DMS53 (cell line): ENCODE measurements at regions not wholly inside any gene's neighbourhood (a gene's known extent, or its start where the extent isn't known, plus 50 kb on each side); places are given as distances from the start of the nearest gene placed in this dataset.

ENCODE experiments used
- DNase-seq: peaks from one replicate; lab custom pipeline; 2025; lab: John Stamatoyannopoulos, UW

- no peak for DNase-seq
Observed at GRCh38 chr3:41104147-41104546, 95.2 kb upstream of the CTNNB1 start.

GRCh38 chr3:41106691-41107090 is 92.6 kb upstream of the CTNNB1 start:
- DNase-seq, result no peak

DNA sequence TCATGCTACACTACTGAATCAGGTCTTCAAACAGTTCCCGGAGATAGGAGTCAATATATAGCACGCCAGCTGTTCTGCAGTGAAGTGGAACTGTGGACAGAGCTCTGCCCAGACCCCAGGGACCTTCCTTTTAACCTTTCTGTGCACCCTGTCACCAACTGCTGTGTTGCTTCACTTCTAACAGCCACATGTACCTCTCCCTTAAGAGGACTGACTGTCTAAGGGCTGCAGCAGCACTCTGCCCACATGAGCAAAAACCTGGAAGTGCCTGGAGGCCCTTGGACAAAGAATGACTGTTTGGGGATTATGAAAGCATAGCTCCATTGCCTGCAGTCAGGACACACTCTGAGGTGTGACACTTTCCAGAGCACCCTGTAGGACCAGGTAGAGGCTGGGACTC is 88.3 kb upstream of the CTNNB1 start:
- no peak for DNase-seq

DNA sequence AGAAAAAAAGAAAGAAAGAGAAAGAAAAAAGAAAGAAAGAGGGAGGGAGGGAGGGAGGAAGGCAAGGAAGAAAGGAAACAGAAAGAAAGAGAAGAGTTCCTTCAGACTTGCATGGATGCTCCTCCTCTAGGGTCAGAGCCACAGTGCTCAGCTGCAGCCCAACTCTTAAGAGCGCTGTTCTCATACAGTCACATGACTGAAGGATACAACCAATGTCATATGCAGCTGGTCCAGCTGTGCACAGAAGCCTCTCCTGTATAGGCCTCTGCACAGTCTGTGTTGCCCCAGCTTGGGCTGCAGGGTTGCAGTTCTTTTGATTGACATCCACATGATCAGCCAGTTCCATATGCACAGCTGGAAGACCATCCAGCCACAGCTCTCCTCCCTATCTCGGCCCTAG is 86.8 kb upstream of the CTNNB1 start:
- no peak for DNase-seq

GRCh38 chr3:41115069-41115468 is 84.2 kb upstream of the CTNNB1 start:
- DNase-seq, result no peak

GRCh38 chr3:41116851-41117250 is 82.5 kb upstream of the CTNNB1 start:
- DNase-seq, result no peak

- peak; percentile 87 for DNase-seq
Observed at GRCh38 chr3:41117398-41117870, 81.9 kb upstream of the CTNNB1 start.

DNA sequence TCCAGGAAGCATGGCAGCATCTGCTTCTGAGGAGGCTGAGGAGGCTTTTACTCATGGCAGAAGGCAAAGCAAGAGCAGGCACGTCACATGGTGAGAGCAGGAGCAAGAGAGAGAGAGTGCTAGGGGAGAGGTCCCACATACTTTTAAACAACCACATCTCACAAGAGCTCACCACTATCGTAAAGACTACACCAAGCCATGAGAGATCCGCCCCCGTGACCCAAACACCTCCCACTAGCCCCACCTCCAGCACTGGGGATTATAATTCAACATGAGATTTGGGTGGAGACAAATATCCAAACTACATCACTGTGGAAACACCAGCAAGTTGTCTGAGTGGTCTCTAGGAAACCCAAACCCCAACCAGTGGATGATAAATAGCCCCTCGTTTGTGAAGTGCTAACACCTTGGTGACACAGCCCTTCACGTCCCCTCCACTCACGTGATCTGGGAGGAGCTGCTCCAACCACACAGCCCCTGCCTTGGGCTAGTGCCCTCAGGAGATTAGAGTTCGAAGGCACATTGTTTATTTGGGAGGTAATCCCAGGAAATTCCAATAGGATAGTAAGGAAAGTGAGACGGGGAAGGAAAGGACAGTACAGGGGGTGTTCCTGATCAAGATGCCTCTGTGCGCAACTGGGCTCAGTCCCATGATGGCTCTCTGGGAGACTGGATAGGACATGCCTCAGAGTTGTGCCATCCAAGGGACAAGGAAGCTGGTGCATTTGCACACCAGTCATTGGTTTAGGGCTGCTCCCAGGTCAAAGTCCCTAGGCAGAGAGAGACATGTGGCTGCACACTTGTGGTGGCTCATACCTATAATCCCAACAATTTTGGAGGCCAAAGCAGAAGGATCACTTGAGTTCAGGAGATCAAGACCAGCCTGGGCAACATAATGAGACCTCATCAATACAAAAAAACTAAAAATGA is 80.6 kb upstream of the CTNNB1 start:
- no peak for DNase-seq

DNA sequence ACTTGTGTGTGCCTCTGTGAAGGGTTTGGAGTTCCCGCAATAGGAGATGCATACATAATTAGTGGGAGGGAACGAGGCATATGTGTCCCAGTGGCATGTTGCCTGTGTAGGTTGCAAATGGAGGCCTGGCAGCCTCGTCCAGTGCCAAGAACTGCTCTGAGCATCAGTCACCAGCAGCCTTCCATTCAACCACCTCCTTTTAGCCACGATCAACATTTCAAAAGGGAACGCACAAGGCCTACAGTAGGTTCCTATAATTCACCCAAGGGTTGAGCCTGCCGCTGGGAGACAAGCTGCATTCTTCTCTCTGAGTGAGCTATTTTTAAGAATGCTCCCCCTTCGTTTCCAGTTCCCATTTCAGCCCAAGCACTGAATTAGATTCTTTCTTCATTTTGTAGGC is 78.8 kb upstream of the CTNNB1 start:
- no peak for DNase-seq

DNA sequence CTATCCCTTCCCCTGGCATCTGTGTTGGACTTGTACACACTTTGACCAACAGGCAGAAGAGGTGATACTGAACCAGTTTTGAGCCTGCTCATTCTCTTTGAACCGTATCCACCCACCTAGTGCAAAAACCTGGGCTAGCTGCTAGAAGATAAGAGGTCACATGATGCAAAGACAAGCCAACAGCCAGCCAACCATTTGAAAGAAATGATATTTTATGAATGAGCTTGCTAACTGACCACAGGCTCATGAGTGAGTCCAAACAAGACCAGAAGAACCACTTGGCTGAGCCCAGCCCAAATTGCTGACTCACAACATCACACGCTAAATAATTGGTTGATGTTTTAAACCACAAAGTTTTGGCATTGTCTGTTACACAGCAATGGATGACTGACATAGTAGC is 74.0 kb upstream of the CTNNB1 start:
- no peak for DNase-seq

- DNase-seq, result no peak
Observed at GRCh38 chr3:41126472-41126871, 72.8 kb upstream of the CTNNB1 start.

DNA sequence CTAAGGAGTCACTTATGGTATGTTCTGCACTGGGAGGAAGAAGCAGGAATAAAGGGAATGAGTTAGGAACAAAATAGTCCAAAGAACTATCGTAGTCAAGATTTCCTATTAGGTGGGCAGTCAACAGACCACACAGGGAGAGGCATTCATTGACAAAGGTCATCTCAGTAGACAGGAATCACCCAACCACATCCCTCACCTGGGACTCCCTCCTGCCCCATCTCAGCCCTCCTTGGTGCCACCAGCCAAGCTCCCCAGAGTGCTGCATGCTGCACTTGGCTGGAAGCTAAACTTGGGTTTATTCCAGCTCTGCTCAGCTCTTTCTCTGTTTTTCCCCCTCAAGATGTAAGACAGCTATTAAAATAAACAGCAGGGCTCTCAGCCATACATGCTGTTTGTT is 72.3 kb upstream of the CTNNB1 start:
- DNase-seq, result no peak

- no peak for DNase-seq
Observed at GRCh38 chr3:41127414-41127813, 71.9 kb upstream of the CTNNB1 start.

- peak; percentile 1 for DNase-seq
Observed at GRCh38 chr3:41129731-41130130, 69.6 kb upstream of the CTNNB1 start.

DNA sequence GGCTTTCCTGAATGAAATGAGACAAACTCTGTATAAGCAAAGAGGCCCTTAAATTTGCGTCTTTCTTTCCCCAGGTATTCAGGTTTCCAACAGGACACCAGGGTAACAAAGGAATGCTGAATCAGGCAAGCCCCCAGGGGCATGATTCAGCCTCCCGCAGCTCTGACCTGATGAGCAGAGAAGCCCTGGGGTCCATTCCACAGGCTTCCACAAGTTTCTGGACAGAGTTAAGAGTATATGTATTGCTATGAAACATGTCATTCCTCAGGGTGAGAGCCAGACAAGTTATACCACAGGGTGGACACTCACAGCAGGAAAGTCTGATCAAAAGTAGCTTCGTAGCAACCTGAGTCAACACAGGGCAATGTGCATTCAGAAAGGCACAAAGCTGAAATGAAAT is 68.1 kb upstream of the CTNNB1 start:
- no peak for DNase-seq

DNA sequence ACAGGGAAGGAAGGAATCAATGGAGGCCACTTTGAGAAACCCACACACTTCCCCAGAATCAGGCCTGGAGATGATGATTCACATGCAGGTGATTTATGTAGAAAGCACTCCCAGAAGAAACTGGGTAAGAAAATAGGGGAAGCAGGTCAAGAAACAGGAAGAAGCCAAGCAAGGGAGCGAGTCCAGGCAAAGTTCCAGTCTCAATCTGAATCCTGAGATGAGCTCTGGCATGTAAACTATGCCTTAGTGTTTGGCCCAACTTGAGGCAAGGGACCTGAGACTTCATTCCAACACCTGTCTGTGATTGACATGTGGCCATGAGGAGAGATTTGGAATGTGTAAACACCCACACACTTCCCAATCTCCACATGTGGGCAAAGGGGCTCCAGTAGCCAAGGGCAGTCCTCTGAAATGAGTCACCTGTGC is 61.6 kb upstream of the CTNNB1 start:
- DNase-seq, result no peak

GRCh38 chr3:41138146-41138545 is 61.2 kb upstream of the CTNNB1 start:
- DNase-seq, result no peak

GRCh38 chr3:41138601-41139000 is 60.7 kb upstream of the CTNNB1 start:
- DNase-seq, result no peak

GRCh38 chr3:41140242-41140641 is 59.1 kb upstream of the CTNNB1 start:
- no peak for DNase-seq

DNA sequence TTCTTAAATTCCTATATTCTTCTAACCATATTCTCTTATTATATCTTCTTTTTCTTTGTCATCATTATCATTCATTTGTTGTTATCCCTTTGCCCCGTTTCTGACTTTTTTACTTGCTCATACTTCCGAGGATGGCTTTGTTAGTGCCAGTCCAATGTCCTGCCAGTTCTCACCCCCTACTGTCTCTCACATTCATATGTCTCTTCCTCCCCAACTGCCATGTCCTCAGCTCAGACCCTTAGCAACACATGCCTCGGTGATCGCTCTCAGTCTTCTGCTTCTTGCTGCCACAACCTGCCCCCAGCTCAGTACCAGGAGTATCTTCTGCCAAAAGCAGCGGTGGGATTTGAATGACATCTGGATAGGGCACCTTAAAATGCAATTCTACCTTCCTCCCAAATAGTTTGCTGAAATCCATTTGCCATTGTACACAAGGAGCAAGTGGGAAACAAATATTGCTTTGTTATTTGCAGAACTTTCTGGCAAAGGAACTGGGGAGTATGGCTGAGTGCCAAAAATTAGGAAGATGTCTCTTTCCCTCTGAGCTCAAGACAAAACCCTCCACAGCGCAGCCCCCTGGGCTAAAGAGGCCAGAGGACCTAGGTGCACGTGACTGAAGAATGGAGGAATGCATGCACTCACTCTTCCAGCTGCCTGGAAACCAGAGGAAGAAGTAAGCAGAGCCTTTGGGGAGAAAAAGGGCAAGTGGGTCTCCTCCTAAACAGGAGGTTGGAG is 57.7 kb upstream of the CTNNB1 start:
- DNase-seq, result no peak

- DNase-seq, result no peak
Observed at GRCh38 chr3:41143421-41144031, 55.8 kb upstream of the CTNNB1 start.

DNA sequence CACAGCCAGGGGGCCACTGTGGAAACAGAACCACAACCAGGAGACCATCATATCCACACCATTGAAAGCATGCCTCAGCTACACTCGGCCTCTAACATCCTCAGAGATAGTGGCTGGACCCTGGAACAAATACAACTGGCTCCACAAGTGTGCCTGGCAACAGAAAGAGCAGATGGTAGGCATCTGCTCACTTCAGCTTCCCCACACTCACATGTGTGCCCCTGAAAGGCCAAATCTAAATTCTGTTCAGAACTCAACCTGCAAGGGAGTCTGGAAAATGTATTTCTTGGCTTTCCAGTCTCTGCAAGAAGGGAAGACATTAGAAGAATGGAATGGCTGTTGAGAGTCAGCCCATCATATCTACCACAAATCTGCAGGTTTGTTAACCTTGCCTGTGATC is 54.7 kb upstream of the CTNNB1 start:
- DNase-seq, result no peak

GRCh38 chr3:41148478-41148877 is 50.8 kb upstream of the CTNNB1 start:
- DNase-seq, result peak; percentile 21
